Upper lobe of right lung (tissue), 1 donor: ENCODE measurements at regions not wholly inside any gene's neighbourhood (a gene's known extent, or its start where the extent isn't known, plus 50 kb on each side); places are given as distances from the start of the nearest gene placed in this dataset.

Experiments used
- ATAC-seq: fragments of 200-7000 bp; cut with Tn5 transposase; one replicate; pipeline ENCODE4 v1.9.1; 2020; ENCODE audit warnings: mild to moderate bottlenecking, moderate library complexity
- DNase-seq: peaks from one replicate; pipeline ENCODE4 v3.0.0-alpha.2; 2020
- H3K27ac ChIP-seq: fragments of 200-600 bp; one replicate; pipeline ENCODE4 v1.8.0; 2022
- H3K27me3 ChIP-seq: fragments of 200-600 bp; one replicate; pipeline ENCODE4 v1.8.0; 2022; ENCODE audit warnings: mild to moderate bottlenecking
- H3K36me3 ChIP-seq: fragments of 200-600 bp; one replicate; pipeline ENCODE4 v1.8.0; 2022
- H3K4me1 ChIP-seq: fragments of 200-600 bp; one replicate; pipeline ENCODE4 v1.8.0; 2022
- H3K4me3 ChIP-seq: fragments of 200-600 bp; one replicate; pipeline ENCODE4 v1.8.0; 2022; ENCODE audit warnings: mild to moderate bottlenecking
- H3K9me3 ChIP-seq: fragments of 200-600 bp; one replicate; pipeline ENCODE4 v1.8.0; 2022
- intact Hi-C: fragments of 100-400 bp; cut with DNase I; formaldehyde crosslinking; loops from one replicate; pipeline ENCODE4 v1.11.0; 2022
- TF ChIP-seq, protein P1 (sequence below): fragments of 200-600 bp; IDR thresholded peaks from one replicate; pipeline ENCODE4 v1.8.0; 2022; ENCODE audit warnings: antibody characterized with exemption
- donor health status: DM: no; HTN: yes; CAD: no; lungs with severe emphysema.

DNA sequence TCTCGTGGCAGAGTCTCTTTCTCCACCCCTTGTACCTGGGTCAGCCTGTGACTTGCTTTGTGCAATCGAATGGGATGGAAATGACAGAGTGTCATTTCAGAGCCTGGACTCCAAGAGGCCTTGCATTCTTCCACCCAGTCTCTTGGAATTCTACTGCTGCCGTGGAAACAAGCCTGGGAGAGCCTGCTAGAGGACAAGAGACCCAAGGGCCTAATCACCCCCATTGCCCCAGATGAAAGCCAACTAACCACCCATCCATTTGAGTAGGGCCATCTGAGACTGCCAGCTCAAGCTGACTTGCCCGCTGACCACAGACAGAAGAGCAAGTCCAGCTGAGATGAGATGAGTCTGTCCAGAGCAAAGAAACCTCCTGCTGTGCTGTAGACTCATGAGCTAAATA, 201.6 kb downstream of the PTPRU start:
- H3K4me1 ChIP-seq: no peaks in the 10 kb centered on the region
- no peak for ATAC-seq

DNA sequence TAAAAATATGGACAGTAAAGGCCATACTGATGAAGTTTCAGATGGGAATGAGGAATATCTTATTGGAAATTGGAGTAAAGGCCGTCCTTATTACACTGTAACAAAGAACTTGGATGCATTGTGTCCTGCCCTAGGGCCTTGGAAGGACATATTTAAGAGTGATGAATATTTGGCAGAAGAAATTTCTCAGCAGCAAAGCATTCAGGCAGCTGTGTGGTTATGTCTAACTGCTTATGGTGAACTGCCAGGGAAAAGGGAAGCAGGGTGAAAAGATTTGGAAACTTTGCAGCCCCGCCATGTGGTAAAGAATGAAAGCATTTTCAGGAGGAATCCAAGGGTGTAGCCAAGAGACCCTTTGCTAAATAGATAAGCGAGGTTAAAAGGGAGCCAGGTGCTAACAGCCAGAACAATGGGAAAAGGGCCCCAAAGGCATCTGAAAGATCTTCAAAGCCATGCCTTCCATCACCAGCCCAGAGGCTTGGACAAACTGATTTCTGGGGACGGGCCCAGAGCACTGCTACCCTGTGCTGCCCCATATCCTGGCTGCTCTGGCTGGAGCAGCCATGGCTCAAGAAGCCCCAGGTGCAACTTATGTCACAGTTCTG, 200.0 kb downstream of the PTPRU start:
- Histone ChIP-seq H3K4me1 (no peaks in the 10 kb centered on the region), H3K9me3 (no peaks in the 10 kb centered on the region), H3K36me3 (no peaks in the 10 kb centered on the region), H3K4me3 (no peak overlapping the region), H3K27me3 (peaks cover 10% of the 10 kb centered on the region), H3K27ac (no peak overlapping the region)
- no peak for ATAC-seq
- TF ChIP-seq, protein P1, sequence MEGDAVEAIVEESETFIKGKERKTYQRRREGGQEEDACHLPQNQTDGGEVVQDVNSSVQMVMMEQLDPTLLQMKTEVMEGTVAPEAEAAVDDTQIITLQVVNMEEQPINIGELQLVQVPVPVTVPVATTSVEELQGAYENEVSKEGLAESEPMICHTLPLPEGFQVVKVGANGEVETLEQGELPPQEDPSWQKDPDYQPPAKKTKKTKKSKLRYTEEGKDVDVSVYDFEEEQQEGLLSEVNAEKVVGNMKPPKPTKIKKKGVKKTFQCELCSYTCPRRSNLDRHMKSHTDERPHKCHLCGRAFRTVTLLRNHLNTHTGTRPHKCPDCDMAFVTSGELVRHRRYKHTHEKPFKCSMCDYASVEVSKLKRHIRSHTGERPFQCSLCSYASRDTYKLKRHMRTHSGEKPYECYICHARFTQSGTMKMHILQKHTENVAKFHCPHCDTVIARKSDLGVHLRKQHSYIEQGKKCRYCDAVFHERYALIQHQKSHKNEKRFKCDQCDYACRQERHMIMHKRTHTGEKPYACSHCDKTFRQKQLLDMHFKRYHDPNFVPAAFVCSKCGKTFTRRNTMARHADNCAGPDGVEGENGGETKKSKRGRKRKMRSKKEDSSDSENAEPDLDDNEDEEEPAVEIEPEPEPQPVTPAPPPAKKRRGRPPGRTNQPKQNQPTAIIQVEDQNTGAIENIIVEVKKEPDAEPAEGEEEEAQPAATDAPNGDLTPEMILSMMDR: no peak
- intact Hi-C loops: no loop called here
- no peak for DNase-seq

More for the DNA sequence above, 201.6 kb downstream of the PTPRU start:
- Histone ChIP-seq H3K9me3 (no peaks in the 10 kb centered on the region), H3K4me3 (no peak overlapping the region), H3K27me3 (peaks cover 3% of the 10 kb centered on the region), H3K36me3 (no peaks in the 10 kb centered on the region), H3K27ac (no peak overlapping the region)
- TF ChIP-seq, protein P1: no peak
- DNase-seq: no peak
- intact Hi-C loops: no loop called here

DNA sequence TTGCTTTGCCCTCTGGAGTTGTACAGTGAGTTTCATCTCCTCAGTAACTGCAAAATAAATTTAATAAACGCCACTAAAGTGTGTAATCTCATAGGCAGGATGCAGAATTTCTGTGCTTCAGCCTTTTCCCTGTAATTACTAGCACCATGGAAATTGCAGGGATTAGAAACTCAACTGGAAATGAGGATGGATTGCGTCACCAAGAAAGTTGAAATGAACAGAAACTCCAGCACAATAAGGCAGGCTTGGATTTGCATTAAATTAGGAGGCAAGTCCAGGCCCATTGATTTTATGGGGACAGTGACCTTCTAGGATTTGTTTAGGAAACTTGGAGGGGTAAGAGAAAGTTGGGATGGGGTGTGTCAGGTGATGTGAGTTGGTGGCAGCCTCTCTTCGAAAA, 197.5 kb downstream of the PTPRU start:
- intact Hi-C loops: no loop called here
- Histone ChIP-seq H3K4me1 (no peaks in the 10 kb centered on the region), H3K4me3 (no peak overlapping the region), H3K27me3 (peaks cover 7% of the 10 kb centered on the region), H3K36me3 (no peaks in the 10 kb centered on the region), H3K9me3 (no peaks in the 10 kb centered on the region), H3K27ac (no peak overlapping the region)
- DNase-seq (no peak), ATAC-seq (no peak)
- TF ChIP-seq, protein P1: no peak

DNA sequence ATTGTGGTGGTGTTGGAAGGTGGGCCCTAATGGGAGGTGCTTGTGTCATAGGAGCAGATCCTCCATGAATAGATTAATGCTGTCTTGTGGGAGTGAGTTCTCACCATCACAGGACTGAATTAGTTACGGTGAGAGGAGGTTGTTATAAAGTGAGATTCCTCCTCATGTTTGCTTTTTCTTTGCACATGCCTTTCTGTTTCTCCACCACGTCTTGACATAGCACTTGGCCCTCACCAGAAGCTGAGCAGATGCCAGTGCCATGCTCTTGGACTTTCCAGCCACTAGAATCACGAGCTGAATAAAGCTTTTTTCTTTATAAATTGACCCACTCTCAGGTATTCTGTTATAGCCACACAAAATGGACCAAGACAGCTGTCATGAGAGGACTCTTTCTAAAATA, 194.8 kb downstream of the PTPRU start:
- Histone ChIP-seq H3K36me3 (no peaks in the 10 kb centered on the region), H3K9me3 (no peaks in the 10 kb centered on the region), H3K27me3 (peaks cover 7% of the 10 kb centered on the region), H3K4me1 (no peaks in the 10 kb centered on the region), H3K4me3 (no peak overlapping the region), H3K27ac (no peak overlapping the region)
- DNase-seq: no peak
- TF ChIP-seq, protein P1: no peak
- ATAC-seq: no peak
- intact Hi-C loops: no loop called here

DNA sequence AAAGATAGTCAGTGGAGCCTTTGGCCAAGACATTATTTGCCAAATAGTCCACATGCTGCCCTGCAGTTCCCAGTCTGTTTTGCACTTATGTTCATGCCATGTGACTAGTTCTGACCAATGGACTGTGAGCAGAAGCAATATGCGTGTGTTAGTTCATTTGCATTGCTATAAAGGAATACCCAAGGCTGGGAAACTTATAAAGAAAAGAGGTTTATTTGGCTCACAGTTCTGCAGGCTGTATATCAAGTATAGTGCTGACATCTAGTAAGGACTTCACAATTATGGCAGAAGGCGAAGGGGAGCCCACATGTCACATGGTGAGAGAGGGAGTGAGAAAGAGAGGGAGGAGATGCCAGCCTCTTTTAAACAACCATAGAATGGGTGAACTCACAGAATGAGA, 193.3 kb downstream of the PTPRU start:
- no peak for ATAC-seq
- no peak overlapping the region for H3K27ac ChIP-seq
- intact Hi-C loops: no loop called here

More for the DNA sequence above, 193.3 kb downstream of the PTPRU start:
- H3K9me3 ChIP-seq: no peaks in the 10 kb centered on the region
- no peaks in the 10 kb centered on the region for H3K36me3 ChIP-seq
- TF ChIP-seq, protein P1: no peak
- H3K27me3 ChIP-seq: peaks cover 7% of the 10 kb centered on the region
- H3K4me3 ChIP-seq: no peak overlapping the region
- no peak for DNase-seq
- no peaks in the 10 kb centered on the region for H3K4me1 ChIP-seq
